MM.1S (cell line): ENCODE measurements at regions not wholly inside any gene's neighbourhood (a gene's known extent, or its start where the extent isn't known, plus 50 kb on each side); places are given as distances from the start of the nearest gene placed in this dataset.

Source experiments
- EZH2 ChIP-seq: fragments of 300-600 bp; sonication (generic); optimal IDR thresholded peaks from 2 replicates; pipeline ENCODE3; 2017; ENCODE audit warnings: low read depth, mild to moderate bottlenecking, antibody characterized with exemption, low read length, mixed read lengths
- TF ChIP-seq, protein P1 (sequence below): fragments of 300-600 bp; sonication (generic); IDR thresholded peaks from 2 replicates; pipeline ENCODE4 v1.5.1; 2016; ENCODE audit warnings: antibody characterized with exemption, low read length, mixed read lengths

DNA sequence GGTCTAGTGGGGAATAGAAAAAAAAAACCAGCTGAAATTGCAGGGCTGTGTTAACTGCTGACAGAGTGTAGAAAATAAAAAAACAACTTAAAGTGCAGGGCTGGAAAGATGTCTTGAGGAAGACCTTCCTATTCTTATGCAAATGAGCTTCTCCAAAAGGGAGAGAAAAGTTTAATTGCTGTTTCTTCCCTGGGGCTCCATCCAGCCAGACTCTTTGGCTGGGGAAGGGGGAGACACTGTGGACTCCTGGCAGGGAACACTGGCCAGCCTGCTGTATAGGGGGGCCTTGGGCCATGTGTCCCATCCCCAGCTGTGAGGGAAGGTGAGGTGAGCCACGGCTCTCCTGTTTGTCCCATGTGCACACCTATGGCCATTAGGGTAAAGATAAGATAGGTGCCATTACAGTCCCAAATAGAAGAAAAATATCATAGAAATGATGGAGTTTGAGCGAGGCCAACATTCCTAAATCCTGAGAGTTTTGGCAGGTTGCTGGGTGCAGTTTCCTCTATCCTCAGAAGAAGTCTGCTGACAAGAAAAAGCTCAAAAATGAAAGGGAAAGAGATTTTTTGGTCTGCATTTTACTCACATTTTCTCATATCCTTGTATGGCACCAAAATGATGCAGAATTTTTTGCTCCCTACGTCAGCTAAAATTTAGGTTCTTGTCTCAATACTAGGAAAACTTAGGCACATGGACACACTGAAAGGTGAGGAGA lies 901.7 kb downstream of the PLOD2 start:
- TF ChIP-seq, protein P1, sequence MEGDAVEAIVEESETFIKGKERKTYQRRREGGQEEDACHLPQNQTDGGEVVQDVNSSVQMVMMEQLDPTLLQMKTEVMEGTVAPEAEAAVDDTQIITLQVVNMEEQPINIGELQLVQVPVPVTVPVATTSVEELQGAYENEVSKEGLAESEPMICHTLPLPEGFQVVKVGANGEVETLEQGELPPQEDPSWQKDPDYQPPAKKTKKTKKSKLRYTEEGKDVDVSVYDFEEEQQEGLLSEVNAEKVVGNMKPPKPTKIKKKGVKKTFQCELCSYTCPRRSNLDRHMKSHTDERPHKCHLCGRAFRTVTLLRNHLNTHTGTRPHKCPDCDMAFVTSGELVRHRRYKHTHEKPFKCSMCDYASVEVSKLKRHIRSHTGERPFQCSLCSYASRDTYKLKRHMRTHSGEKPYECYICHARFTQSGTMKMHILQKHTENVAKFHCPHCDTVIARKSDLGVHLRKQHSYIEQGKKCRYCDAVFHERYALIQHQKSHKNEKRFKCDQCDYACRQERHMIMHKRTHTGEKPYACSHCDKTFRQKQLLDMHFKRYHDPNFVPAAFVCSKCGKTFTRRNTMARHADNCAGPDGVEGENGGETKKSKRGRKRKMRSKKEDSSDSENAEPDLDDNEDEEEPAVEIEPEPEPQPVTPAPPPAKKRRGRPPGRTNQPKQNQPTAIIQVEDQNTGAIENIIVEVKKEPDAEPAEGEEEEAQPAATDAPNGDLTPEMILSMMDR = no peak
- no peak for TF ChIP-seq EZH2
